EL (cell line): ENCODE measurements at regions not wholly inside any gene's neighbourhood (a gene's known extent, or its start where the extent isn't known, plus 50 kb on each side); places are given as distances from the start of the nearest gene placed in this dataset.
"Not testable (repeated sequence)": the region's sequence is repeated elsewhere in the genome, so short reads cannot be mapped to it uniquely, and the experiment has no call there.

Experiments
- DNase-seq: peaks from one replicate; pipeline ENCODE4 v3.0.0-alpha.2; 2016

GRCh38 chr21:29396951-29397455 lies 98.3 kb downstream of the BACH1 start:
- DNase-seq = no peak

DNA sequence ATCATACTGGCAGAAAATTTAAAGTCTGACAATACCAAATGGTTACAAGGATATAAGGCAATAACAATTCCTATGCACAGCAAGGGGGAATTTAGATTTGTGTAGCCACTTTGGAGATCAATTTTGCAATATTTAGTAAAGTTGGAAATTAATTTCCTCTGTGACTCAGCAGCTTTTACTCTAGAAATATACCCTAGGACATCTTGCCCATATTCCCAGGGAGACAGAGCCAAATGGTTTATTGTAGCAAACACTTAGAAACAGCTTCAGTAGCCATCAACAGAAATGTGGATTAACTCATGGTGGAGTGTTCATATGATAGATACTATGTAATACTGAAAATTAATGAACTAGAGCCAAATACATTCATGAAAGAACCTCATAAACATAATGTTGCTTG lies 104.6 kb downstream of the BACH1 start:
- no peak for DNase-seq

GRCh38 chr21:29403922-29404538 lies 105.3 kb downstream of the BACH1 start:
- no peak for DNase-seq

DNA sequence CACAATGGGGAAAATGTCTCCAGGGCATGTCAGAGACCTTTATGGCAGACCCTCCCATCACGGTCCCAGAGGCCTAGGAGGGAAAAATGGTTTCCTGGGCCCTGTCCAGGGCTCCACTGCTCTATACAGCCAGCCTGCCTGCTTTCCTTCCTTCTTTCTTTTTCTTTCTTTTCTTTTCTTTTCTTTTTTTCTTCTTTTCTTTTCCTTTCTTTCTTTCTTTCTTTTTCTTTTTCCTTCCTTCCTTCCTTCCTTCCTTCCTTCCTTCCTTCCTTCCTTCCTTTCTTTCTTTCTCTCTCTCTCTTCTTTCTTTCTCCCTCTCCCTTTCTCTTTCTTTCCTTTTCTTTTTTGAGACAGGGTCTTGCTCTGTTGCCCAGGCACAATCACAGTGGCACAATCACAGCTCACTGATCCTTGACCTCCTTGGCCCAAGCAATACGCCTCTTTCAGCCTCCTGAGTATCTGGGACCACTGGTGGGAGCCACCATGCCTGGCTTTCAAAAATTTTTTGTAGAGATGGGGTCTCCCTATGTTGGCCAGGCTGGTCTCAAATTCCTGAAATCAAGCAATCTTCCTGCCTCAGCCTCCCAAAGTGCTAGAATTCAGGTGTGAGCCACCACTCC lies 106.9 kb downstream of the BACH1 start:
- DNase-seq = no peak

- DNase-seq = no peak
These were observed 107.7 kb downstream of the BACH1 start for GRCh38 chr21:29406385-29406784.

- DNase-seq = no peak
These were observed 108.8 kb downstream of the BACH1 start for GRCh38 chr21:29407571-29407970.

DNA sequence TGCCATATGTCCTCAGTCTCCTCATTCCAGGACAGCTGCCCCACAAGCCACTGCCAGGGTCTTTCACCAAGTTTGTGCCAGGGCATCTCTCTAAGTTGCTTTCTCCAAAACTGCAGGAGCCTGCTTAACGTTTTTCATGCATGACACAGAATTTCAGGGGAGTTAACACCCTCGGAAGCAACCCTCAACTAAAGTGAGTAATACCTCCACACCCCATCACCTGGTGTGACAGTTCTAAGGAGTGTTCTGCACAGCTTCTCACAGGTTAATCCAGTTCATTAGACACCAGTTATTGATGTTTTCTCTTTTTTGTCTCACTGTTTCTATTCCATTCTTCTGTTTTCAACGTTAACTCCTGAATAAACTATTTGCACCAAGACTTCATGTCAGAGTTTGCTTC lies 115.0 kb downstream of the BACH1 start:
- no peak for DNase-seq

DNA sequence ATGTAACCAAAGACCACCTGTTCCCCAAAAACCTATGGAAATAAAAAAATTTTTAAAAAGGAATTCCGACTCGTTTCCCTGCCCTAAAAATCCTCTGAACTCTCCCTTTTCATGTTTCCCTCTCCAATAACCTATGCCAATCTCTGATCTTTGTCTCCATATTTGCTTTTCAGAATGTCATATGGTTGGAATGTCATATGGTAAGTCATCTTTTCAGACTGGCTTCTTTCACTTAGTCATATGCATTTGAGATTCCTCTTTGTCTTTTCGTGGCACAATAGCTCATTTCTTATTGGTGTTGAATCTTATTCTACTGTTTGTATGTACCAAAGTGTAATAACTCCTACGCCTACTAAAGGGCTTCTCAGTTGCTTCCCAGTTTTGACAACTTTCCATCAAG lies 117.5 kb downstream of the BACH1 start:
- peak; percentile 17 for DNase-seq

DNA sequence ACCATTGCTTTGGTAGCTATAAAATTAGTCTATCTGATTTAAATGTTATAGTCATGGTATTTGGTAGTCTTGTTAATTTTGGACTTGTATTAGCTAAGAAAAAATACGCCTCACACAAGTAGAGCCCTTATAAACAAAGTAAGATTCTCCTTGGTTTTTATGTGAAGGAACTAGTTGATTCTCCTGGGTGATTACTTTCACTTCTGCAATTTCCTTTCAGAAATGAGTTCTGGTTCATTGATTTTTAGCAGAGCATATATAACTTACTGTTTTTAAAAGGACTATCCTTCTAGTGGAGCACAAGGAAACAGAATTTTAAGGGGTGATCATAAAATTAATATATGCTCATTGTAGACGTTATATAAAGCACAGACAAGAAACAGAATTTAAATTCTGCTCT lies 120.1 kb downstream of the BACH1 start:
- no peak for DNase-seq

DNA sequence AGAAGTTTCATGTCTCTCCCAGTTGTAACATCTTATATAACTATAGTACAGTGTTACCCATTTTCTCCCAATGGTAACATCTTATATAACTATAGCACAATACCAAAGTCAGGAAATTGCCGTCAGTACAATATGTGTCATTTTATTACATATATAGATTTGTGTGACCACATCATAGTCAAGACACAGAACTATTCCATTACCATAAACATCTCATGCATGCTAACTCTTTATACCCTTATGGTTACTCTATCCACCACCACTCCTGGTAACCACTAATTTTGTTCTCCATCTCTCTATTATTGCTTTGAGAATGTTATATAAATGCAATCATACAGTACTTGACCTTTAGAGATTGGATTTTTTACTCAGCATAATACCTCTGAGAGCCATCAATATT lies 120.7 kb downstream of the BACH1 start:
- DNase-seq = no peak

DNA sequence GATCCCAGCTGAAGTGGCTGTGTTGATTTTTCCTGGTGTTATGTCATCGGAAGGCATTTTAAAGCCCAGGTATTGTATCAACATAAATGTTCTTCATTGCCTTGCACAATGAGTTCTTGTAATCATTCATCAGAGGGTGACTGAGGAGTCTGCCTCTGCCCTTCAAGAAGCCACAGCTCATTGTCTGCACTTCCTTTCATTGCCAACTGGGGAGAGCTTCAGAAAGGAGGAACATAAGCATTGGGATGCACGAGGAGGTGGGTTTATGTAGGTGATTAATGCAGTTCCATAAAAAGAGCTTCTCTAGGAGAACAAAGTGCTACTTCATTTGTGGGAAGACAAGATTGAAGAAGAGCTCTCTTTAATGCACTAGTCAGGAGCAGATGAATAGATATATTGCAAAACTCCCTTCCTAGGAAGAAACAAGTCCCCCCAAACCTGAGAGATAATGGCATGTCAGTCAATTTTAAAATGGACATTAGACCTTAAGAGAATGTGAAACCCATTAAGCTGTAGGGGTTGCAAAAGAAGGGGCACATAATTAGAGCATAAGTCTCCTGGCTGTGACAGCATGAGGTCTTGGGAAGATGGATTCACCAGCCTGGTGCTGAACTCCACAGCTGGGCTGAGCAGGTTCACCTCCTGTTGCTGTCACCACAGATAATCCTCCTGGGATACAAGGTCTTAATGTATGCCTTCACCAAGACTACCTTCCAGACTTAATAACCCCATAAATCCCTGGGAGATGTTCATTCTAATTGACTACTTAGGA lies 124.6 kb downstream of the BACH1 start:
- DNase-seq = no peak

GRCh38 chr21:29424728-29425127 lies 126.0 kb downstream of the BACH1 start:
- no peak for DNase-seq

GRCh38 chr21:29429218-29429617 lies 130.5 kb downstream of the BACH1 start:
- DNase-seq = peak; percentile 25

- DNase-seq = no peak
These were observed 131.3 kb downstream of the BACH1 start for GRCh38 chr21:29430030-29430429.

DNA sequence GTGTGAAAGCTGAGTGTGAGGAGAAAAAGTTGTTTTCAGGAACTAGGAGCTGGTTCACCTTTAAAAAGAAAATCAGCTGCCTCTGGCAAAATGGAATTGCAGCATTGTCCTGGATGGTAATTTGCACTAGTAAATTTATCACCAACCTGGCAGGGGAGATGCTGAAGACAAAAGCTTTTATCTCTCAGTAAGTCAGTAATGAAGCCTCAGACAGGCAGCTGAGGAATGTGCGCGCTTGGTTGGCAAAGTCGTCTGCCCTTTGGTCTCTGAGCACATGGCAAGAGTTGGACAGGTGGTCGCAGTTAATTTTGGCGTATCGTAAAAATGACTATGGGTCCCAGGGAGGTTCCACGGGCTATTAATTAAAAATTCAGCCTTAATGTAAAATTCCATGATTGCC lies 131.9 kb downstream of the BACH1 start:
- DNase-seq = no peak

DNA sequence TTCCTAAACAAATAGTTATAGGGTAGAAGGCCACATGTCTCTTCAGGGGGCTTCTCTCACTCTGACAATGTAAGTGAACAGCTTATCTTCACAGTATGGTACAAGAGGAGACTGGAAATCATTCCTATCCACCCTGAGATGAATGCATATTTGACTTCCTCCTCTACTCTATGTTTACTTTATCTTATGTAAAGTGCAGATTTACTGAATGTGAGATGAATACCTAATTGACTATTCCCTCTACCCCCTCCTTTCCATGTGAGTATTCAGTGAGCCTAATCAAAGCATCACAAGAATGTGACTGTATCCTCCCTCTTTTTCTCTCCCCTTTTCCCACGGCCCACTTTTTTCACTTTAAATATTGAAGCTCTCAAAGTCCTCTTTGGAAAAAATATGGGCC lies 132.5 kb downstream of the BACH1 start:
- no peak for DNase-seq

- no peak for DNase-seq
These were observed 133.0 kb downstream of the BACH1 start for GRCh38 chr21:29431680-29432079.

GRCh38 chr21:29433366-29434059 lies 134.8 kb downstream of the BACH1 start:
- DNase-seq = no peak

DNA sequence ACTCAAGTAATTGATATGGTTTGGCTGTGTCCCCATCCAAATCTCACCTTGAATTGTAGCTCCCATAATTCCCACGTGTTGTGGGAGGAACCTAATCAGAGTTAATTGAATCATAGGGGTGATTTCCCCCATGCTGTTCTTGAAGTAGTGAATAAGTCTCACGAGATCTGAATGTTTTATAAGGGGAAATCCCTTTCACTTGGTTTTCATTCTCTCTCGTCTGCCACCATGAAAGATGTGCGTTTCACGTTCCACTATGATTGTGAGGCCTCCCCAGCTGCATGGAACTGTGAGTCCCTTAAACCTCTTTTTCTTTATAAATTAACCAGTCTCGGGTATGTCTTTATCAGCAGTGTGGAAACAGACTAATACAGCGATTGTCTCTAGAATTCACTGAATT lies 135.4 kb downstream of the BACH1 start:
- DNase-seq = no peak

- not testable (repeated sequence) for DNase-seq
These were observed 136.3 kb downstream of the BACH1 start for GRCh38 chr21:29434982-29435381.

DNA sequence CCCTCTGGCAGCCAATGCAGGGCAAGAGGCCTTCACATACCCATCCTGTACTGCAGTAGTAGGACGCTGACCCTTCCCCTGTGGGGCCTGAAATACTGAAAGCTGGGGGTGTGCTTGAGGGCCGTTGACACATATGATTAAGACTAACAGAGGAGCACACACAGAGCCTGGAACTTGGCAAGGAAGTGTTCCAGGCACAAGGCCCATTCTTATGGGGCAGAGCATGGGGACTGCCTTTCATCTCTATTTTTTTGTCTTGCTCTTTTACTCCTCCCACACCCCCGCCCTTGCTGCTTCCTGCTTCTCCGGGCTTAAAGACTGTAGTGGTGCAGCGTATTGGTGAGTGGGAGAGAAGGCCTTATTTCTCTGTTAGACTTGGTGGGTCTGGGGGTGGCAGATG lies 137.4 kb downstream of the BACH1 start:
- no peak for DNase-seq

- DNase-seq = no peak
These were observed 137.9 kb downstream of the BACH1 start for GRCh38 chr21:29436650-29437049.

DNA sequence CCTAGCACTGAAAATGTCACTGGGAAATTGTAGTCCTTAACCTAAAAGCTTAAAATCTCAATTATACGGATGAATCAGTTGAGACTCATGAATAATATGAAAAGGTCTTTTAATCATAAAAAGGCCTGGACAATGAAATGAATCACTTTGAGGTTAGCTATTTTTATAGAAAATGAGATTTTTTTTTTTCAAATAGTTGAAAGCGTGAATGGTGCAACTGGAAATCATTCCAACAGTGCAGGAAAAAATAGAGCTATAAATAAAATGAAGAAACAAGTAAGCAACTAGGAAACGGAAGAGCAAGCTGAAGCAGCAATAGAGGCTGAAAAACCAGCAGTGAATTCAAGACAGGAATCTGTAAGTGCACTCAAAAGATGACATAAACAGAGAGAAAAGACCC lies 142.9 kb downstream of the BACH1 start:
- no peak for DNase-seq
